ENCODE measurements at regions not wholly inside any gene's neighbourhood (a gene's known extent, or its start where the extent isn't known, plus 50 kb on each side); places are given as distances from the start of the nearest gene placed in this dataset.
A peak's percentile ranks its signal among the peaks of the same experiment; 100 is the strongest.
"Not testable (repeated sequence)": the region's sequence is repeated elsewhere in the genome, so short reads cannot be mapped to it uniquely, and the experiment has no call there.

GRCh38 chr11:88061111-88061510 is 114.1 kb downstream of the RAB38 start:
- no peak for DNase-seq (ENCODE audit: low spot score)

- no peak for DNase-seq (ENCODE audit: low spot score)
These were observed 115.9 kb downstream of the RAB38 start for GRCh38 chr11:88059326-88059725.

DNA sequence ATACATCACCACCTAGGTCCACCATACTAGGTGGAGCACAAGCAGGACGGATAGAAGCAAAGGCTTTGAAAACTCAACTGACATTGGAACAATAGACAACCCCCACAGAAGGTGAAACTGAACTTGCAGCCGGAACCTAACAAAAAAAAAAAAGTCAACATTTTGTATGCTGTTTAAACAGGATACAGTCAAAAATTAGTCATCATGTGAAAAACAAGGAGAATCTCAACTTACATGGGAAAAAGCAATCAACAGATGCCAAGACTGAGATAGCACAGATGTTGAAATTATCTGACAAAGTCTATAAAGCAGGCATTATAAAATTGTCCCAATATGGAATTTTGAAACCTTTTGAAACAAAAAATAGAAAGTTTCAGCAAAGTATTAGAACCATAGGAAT is 123.8 kb downstream of the RAB38 start:
- DNase-seq (ENCODE audit: low spot score), result no peak

DNA sequence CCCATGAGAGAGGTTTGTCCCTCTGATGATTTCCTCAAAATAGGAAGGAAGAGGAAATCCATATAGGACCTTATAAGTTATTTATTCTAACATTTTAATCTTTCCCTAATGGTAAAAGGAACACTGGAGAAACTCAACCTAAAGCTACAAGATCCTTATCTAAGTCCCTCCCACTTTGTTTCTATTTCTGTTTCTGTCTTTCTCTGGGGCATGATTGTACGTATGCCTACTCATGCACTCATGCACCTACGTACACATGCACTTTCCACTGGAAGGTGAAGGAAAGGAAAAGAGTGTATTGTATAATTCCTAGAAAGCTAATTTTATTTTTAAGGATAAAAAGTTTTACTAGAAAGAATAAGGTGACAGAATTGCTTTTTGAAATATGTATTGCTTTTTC is 125.0 kb downstream of the RAB38 start:
- DNase-seq (ENCODE audit: low spot score), result no peak

- not testable (repeated sequence) for DNase-seq (ENCODE audit: low spot score)
These were observed 130.0 kb downstream of the RAB38 start for GRCh38 chr11:88045288-88045687.

- not testable (repeated sequence) for DNase-seq (ENCODE audit: low spot score)
These were observed 130.6 kb downstream of the RAB38 start for GRCh38 chr11:88044658-88045057.

DNA sequence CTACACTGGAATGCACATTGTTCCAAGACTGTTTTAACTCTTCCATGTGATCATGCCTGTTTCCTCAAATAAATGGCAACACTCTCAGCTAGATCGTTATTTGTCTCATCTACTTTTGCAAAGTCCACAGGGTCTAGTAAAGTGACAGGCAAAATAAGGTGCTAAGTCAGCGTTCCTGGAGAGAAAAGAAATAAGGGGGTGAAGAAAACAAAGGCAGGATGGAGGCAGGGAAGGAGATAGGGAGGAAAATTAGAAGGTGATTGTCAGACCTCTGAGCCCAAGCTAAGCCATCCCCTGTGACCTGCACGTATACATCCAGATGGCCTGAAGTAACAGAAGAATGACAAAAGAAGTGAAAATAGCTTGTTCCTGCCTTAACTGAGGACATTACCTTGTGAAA is 132.1 kb downstream of the RAB38 start:
- no peak for DNase-seq (ENCODE audit: low spot score)

GRCh38 chr11:88042647-88043046 is 132.6 kb downstream of the RAB38 start:
- DNase-seq (ENCODE audit: low spot score), result no peak

DNA sequence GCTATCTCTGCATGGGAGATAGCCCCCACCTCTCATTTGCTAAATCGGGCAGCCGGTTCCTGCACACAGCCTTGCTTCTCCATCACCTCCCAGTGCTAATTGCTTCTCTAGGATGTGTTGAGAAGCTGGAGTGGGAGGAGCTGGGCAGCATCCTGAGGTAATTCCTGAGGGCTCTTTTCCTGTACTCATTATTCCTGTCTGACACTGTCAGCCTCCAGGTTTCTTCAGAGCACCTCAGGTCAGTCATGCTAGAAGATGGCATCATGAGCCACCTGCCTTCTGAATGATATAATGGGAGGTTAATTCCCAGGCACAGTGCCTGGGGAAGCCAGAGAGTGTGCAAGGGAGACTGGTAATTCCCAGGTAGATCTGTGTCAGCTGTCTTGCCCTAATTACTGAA is 133.0 kb downstream of the RAB38 start:
- no peak for DNase-seq (ENCODE audit: low spot score)

- no peak for DNase-seq (ENCODE audit: low spot score)
These were observed 133.6 kb downstream of the RAB38 start for GRCh38 chr11:88041679-88042078.

GRCh38 chr11:88040148-88040496 is 135.1 kb downstream of the RAB38 start:
- no peak for DNase-seq (ENCODE audit: low spot score)

- no peak for DNase-seq (ENCODE audit: low spot score)
These were observed 135.6 kb downstream of the RAB38 start for GRCh38 chr11:88039476-88040147.

DNA sequence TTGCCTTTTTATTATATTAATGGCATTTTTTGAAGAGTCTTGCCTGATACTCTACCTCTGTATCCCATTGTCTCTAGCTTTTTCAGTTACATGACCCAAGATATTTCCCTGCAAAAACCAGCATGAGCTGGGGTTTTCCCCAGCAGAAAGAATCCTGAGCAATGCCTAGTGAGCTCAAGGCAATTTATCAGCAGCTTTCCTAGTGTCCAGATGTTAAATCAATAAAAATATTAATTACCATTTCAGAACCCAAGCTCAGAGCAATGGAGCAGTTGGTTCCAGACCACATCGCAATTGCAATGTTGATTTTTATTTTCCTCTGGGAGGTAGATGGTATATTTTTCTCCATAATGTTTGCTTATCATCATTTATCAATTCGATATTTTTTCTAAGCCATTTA is 137.2 kb downstream of the RAB38 start:
- DNase-seq (ENCODE audit: low spot score), result no peak

DNA sequence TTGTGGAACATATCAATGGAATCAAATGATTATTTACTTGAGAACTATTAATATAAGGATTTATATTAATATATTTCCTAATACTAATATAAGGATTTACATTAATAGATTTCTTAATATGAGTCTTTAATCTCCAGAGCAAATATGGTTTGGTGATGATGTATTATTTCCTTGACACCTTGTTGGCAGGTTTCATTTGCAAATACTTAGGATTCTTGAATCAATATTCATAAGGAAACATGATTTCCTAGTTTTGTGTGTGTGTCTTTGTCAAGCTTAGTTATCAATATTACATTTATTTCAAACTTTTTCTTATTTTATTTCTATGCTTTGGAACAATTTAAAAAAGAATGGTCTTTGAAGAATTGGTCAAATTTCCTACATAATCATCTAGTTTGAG is 138.5 kb downstream of the RAB38 start:
- no peak for DNase-seq (ENCODE audit: low spot score)

- no peak for DNase-seq (ENCODE audit: low spot score)
These were observed 140.0 kb downstream of the RAB38 start for GRCh38 chr11:88035271-88035670.

DNA sequence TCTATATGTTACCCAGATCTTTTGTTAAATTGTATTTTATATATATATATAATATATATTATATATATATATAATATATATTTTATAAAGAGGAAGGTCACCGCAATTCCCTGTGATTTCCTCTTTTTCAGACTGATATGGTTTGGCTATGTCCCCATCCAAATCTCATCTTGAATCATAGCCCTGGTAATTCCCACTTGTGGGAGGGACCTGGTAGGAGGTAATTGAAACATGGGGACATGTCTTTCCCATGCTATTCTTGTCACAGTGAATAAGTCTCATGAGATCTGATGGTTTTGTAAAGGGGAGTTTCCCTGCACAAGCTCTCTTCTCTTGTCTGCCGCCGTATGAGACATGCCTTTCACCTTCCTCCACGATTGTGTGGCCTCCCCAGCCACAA is 157.6 kb downstream of the RAB38 start:
- no peak for DNase-seq (ENCODE audit: low spot score)

DNA sequence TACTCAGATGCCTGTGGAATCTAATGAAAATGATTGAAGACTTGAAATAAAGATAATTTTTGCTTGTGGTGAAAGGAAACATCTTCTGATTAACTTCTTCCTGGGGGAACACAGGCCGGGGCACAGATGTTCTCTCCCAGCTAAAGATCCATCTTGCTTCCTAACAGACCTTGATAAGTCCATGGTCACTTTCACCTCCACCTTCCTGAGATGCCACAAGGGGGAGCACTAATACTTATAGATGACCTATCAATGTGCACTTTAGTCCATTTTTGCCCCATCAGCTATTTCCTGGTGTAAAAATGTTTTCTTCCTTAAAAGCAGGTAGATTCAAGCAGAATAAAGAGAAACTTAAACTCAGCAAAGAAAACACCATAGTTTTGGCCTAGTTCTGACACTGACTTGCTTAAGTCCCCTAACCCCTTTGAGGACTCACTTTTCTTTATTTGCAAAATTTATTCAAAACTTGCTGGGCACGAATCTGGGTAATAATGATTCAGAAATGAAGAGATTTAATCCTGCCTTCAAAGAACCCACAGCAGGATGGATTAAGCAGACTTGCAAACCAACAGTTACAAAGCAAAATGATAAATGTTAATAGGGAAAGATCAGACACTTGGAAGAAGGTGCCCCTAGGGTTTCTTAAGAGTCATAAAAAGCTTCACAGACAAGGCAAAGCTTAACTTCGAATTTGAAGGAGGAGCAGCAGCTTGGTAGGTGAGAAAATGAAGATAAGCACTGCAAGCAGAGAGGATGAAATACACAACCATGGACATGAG is 158.7 kb downstream of the RAB38 start:
- peak; percentile 78 for DNase-seq (ENCODE audit: low spot score)

GRCh38 chr11:88015170-88015569 is 160.1 kb downstream of the RAB38 start:
- no peak for DNase-seq (ENCODE audit: low spot score)

DNA sequence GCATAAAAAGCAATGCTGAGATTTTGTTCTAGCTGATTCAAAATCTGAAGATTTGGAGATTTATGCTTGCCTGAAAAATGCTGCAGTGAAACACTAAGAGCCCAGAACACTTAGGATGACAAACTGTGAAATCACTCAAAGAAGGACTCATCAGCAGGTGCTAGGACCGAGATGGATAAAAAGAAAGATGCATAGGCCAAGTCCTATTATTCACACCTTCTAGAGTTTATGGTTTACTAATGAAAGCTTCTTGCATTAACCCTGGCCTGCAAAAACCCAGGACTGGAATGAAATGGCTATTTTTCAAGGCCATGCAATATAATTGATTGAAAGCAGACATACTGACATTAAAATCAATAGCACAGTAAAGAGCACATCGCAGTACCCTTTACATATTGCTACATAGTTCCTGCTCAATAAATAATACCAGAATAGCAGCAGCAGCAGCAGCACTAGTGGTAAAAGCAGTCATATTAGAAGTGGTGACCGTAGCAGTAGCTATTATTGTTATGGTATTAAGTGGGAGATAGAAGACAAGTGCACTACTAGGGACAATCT is 161.7 kb downstream of the RAB38 start:
- no peak for DNase-seq (ENCODE audit: low spot score)

- no peak for DNase-seq (ENCODE audit: low spot score)
These were observed 162.8 kb downstream of the RAB38 start for GRCh38 chr11:88012456-88012855.

- no peak for DNase-seq (ENCODE audit: low spot score)
These were observed 199.2 kb downstream of the RAB38 start for GRCh38 chr11:87976009-87976408.

GRCh38 chr11:87974797-87975196 is 200.4 kb downstream of the RAB38 start:
- DNase-seq (ENCODE audit: low spot score), result no peak

DNA sequence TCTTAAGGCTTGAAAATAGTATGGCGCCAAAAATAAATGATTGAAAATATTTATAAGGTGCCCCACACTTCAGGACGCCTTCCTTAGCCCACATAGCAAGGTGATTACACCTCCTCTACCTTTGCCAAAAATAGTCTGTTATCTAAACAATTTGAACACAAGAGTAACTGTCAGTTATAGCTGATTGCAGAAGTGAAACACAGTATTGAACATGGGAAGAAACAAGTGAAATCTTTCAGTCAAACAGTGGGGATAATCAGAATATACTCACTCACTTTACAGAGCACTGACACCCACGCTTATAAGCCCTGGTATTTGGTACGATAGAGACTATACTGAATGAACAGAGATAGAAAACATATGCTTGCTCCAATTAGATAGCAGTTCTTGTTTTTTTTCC is 203.1 kb downstream of the RAB38 start:
- DNase-seq (ENCODE audit: low spot score), result no peak

GRCh38 chr11:87971354-87971753 is 203.9 kb downstream of the RAB38 start:
- no peak for DNase-seq (ENCODE audit: low spot score)

Data from SW480 (cell line).